LNCAP (cell line): ENCODE measurements at regions not wholly inside any gene's neighbourhood (a gene's known extent, or its start where the extent isn't known, plus 50 kb on each side); places are given as distances from the start of the nearest gene placed in this dataset.

Source experiments
- TF ChIP-seq, protein P1 (sequence below): fragments of 450-650 bp; IDR thresholded peaks from 2 replicates; pipeline ENCODE4 v1.5.1; 2017; ENCODE audit warnings: mild to moderate bottlenecking

DNA sequence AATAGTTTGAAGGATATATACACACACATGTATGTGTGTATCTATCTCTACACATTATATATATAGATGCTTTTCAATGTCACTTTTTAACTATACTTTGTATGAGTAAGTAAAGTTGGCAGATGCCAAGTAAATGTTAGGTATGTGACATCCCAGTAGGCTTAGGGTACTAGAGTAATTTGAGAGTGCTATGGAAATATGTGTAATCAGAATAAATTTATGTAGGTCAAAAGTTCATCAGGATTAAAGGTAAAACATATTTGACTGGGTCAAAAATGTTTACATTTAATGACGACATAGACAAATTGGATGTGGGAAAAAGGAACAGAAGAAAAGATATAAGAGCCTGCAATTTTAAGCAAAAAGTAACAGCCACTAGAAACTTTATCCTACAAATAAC, 588.8 kb downstream of the ANKRD50 start:
- TF ChIP-seq, protein P1, sequence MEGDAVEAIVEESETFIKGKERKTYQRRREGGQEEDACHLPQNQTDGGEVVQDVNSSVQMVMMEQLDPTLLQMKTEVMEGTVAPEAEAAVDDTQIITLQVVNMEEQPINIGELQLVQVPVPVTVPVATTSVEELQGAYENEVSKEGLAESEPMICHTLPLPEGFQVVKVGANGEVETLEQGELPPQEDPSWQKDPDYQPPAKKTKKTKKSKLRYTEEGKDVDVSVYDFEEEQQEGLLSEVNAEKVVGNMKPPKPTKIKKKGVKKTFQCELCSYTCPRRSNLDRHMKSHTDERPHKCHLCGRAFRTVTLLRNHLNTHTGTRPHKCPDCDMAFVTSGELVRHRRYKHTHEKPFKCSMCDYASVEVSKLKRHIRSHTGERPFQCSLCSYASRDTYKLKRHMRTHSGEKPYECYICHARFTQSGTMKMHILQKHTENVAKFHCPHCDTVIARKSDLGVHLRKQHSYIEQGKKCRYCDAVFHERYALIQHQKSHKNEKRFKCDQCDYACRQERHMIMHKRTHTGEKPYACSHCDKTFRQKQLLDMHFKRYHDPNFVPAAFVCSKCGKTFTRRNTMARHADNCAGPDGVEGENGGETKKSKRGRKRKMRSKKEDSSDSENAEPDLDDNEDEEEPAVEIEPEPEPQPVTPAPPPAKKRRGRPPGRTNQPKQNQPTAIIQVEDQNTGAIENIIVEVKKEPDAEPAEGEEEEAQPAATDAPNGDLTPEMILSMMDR = no peak

GRCh38 chr4:124132161-124132560, 580.4 kb downstream of the ANKRD50 start:
- TF ChIP-seq, protein P1 = no peak

- TF ChIP-seq, protein P1 = no peak
Measured at GRCh38 chr4:124133753-124134152, 578.8 kb downstream of the ANKRD50 start.

- TF ChIP-seq, protein P1 = no peak
Measured at GRCh38 chr4:124135409-124135813, 577.1 kb downstream of the ANKRD50 start.

DNA sequence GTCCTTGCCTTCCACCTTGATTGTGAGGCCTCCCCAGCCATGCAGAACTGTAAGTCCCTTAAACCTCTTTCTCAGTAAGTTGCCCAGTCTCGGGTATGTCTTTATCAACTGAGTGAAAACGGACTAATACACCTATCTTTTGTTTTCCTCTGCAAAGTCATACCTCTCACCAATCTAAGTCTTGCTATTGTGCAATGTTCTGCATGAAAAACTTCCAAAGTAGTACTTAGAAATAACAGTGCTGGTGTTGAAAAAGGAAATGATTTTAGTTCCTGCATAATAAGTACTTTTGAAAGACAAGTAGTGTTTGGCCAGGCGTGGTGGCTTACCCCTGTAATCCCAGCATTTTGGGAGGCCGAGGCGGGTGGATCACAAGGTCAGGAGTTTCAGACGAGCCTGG, 573.5 kb downstream of the ANKRD50 start:
- TF ChIP-seq, protein P1 = no peak

DNA sequence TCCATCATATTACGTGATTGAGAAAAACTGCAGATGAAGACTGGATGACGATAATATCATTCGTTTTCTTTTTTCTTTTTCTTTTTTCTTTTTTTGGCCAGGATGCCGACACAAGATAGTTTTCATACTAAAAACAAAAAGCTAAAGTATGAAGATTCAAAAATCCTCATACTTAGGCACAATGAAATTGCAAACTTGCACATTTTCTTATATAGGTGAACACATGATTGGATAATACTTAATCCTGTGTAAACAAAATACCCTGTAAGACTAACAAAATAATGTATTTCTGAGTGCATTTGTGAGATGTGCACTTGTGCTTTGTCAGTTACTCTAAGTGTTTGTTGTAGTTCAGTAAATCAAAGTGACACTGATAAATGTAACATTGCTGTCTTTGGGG, 568.9 kb downstream of the ANKRD50 start:
- TF ChIP-seq, protein P1 = no peak

GRCh38 chr4:124144238-124144654, 568.3 kb downstream of the ANKRD50 start:
- TF ChIP-seq, protein P1 = no peak

DNA sequence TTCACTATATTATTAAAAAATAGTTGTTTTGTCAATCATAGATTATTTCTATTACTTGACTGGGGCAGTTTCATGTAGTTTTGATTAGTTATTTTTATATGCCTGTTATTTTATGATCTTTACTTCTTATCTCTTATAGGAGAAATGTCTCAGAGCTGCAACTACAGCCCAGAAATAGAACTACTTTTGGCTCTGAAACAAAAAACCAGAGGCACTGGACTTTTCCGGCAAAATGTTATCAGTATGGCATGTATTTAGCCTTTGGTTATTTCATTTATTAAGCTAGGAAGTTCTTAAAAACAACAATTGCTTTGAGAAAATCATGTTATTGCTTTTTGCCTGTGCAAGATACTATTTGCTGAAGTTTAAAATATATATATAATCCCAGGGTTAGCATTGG, 566.5 kb downstream of the ANKRD50 start:
- TF ChIP-seq, protein P1 = no peak
